ENCODE measurements at regions not wholly inside any gene's neighbourhood (a gene's known extent, or its start where the extent isn't known, plus 50 kb on each side); places are given as distances from the start of the nearest gene placed in this dataset.

DNA sequence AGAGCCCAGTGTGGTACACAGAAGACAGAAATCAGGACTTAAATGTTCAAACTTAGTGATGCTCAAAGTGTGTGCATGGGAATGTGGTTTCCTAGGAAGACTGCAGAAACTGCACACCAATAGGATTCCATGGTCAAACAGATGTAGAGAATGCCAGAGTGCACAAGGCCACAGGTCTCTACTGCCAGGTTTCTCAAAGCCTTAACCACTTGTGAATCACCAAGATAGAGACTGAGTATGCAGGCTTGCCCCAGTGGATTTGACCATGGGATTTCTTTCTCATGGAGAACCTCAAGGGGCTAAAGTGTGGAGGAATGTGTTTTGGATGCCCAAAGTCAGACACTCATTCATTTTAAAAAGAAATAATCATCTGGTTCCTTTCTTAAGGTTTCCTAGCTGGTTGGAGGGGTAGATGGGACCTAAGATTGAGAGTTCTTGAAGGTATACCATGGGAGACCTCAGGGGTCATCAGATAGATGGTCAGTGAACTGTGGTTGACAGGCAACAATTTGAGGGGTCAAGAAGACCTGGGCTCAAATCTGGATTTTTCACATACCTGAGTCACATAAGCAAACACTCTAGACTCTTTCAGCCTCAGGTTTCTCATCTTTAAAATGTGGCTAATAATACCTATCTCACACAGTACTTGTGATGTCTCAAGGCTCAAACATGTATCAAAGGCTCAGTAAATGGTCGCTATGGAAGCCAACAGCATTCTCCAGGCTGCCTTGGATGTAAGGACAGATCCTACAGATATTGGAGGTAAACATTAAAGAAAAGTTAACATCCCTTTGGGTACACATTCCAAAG lies 81.1 kb downstream of the BOD1 start:
- H3K4me3 ChIP-seq: no peak overlapping the region
- H3K9me3 ChIP-seq: no peaks in the 10 kb centered on the region
- no peak overlapping the region for H3K27ac ChIP-seq
- H3K4me1 ChIP-seq: no peaks in the 10 kb centered on the region
- 17 to 68% (median 54%) methylated on average over 1 of the region's 1 CpG for WGBS, 5 donors
- H3K36me3 ChIP-seq: no peaks in the 10 kb centered on the region
- TF ChIP-seq CTCF (IDR thresholded peaks at IDR 0.05): no peak
- TF ChIP-seq POLR2A (IDR thresholded peaks at IDR 0.05): no peak
- TF ChIP-seq POLR2AphosphoS5 (IDR thresholded peaks at IDR 0.05): no peak
- no peak for TF ChIP-seq EP300 (IDR thresholded peaks at IDR 0.05)
- H3K27me3 ChIP-seq: peaks cover 0 to 4% (median 0%) of the 10 kb centered on the region in 3 donors
- intact Hi-C loops (cut with DNase I; ENCODE audit: low total_unique reads): no loop called here
- DNase-seq: no peak

DNA sequence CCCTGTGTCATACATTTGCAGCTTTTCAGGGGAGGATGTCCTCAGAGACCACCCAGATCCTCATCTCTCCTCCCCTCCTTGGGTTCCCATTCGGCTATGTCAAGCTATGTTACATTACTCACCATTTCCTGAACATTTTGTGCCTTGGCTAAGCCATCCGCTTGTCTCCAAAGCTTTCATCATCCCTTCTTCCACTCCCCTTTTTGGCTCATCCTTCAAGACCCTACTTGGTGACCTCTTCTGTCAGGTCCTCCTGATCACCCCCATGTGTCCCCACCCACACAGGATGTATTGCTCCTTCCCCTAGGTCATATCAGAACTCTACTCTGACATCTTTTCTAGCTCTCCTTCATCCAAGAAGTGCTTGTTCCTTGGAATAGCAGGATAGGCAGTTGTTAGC lies 81.8 kb downstream of the BOD1 start:
- WGBS, 5 donors: 51 to 87% (median 82%) methylated on average over 2 of the region's 2 CpGs
- H3K27me3 ChIP-seq: peaks cover 0 to 4% (median 0%) of the 10 kb centered on the region in 3 donors

GRCh38 chr5:173534031-173534430 lies 82.4 kb downstream of the BOD1 start:
- Histone ChIP-seq H3K9me3 (no peaks in the 10 kb centered on the region), H3K27me3 (peaks cover 0 to 4% (median 0%) of the 10 kb centered on the region in 3 donors), H3K36me3 (no peaks in the 10 kb centered on the region), H3K4me1 (no peaks in the 10 kb centered on the region), H3K4me3 (no peak overlapping the region), H3K27ac (no peak overlapping the region)
- intact Hi-C loops (cut with DNase I; ENCODE audit: low total_unique reads): no loop called here
- DNase-seq: no peak
- 0 to 33% (median 21%) methylated on average over 1 of the region's 1 CpG for WGBS, 5 donors
- TF ChIP-seq CTCF (IDR thresholded peaks at IDR 0.05) (no peak), POLR2AphosphoS5 (IDR thresholded peaks at IDR 0.05) (no peak), EP300 (IDR thresholded peaks at IDR 0.05) (no peak), POLR2A (IDR thresholded peaks at IDR 0.05) (no peak)

More for the DNA sequence above, 81.8 kb downstream of the BOD1 start:
- no peak for DNase-seq
- H3K36me3 ChIP-seq: no peaks in the 10 kb centered on the region
- H3K9me3 ChIP-seq: no peaks in the 10 kb centered on the region
- intact Hi-C loops (cut with DNase I; ENCODE audit: low total_unique reads): no loop called here
- no peaks in the 10 kb centered on the region for H3K4me1 ChIP-seq
- TF ChIP-seq EP300 (IDR thresholded peaks at IDR 0.05) (no peak), CTCF (IDR thresholded peaks at IDR 0.05) (no peak), POLR2AphosphoS5 (IDR thresholded peaks at IDR 0.05) (no peak), POLR2A (IDR thresholded peaks at IDR 0.05) (no peak)
- no peak overlapping the region for H3K4me3 ChIP-seq
- no peak overlapping the region for H3K27ac ChIP-seq

GRCh38 chr5:173532689-173533250 lies 83.7 kb downstream of the BOD1 start:
- TF ChIP-seq POLR2AphosphoS5 (IDR thresholded peaks at IDR 0.05): no peak
- no peak overlapping the region for H3K27ac ChIP-seq
- WGBS, 5 donors: 75 to 95% (median 79%) methylated on average over 6 of the region's 6 CpGs
- intact Hi-C loops (cut with DNase I; ENCODE audit: low total_unique reads): no loop called here
- no peak for DNase-seq
- no peaks in the 10 kb centered on the region for H3K9me3 ChIP-seq
- H3K4me1 ChIP-seq: no peaks in the 10 kb centered on the region
- no peak overlapping the region for H3K4me3 ChIP-seq
- no peaks in the 10 kb centered on the region for H3K27me3 ChIP-seq
- no peaks in the 10 kb centered on the region for H3K36me3 ChIP-seq

- H3K9me3 ChIP-seq: no peaks in the 10 kb centered on the region
- DNase-seq: no peak
- TF ChIP-seq CTCF (IDR thresholded peaks at IDR 0.05): no peak
- TF ChIP-seq POLR2AphosphoS5 (IDR thresholded peaks at IDR 0.05): no peak
- TF ChIP-seq EP300 (IDR thresholded peaks at IDR 0.05): no peak
- TF ChIP-seq POLR2A (IDR thresholded peaks at IDR 0.05): no peak
- intact Hi-C loops (cut with DNase I; ENCODE audit: low total_unique reads): no loop called here
- H3K36me3 ChIP-seq: no peaks in the 10 kb centered on the region
- no peak overlapping the region for H3K4me3 ChIP-seq
- H3K4me1 ChIP-seq: no peaks in the 10 kb centered on the region
- 83 to 91% (median 86%) methylated on average over 9 of the region's 9 CpGs for WGBS, 5 donors
- H3K27ac ChIP-seq: no peak overlapping the region
- H3K27me3 ChIP-seq: no peaks in the 10 kb centered on the region
These were observed 84.6 kb downstream of the BOD1 start for GRCh38 chr5:173531863-173532262.

All from stomach (tissue), 8 donors.